ENCODE measurements at regions not wholly inside any gene's neighbourhood (a gene's known extent, or its start where the extent isn't known, plus 50 kb on each side); places are given as distances from the start of the nearest gene placed in this dataset.

- no peaks in the 10 kb centered on the region for H3K27me3 ChIP-seq
- H3K4me1 ChIP-seq: no peaks in the 10 kb centered on the region
- no peak for FAIRE-seq
- 65 to 74% methylated on average over 3 of the region's 3 CpGs for WGBS, 2 donors
- TF ChIP-seq, protein P1, sequence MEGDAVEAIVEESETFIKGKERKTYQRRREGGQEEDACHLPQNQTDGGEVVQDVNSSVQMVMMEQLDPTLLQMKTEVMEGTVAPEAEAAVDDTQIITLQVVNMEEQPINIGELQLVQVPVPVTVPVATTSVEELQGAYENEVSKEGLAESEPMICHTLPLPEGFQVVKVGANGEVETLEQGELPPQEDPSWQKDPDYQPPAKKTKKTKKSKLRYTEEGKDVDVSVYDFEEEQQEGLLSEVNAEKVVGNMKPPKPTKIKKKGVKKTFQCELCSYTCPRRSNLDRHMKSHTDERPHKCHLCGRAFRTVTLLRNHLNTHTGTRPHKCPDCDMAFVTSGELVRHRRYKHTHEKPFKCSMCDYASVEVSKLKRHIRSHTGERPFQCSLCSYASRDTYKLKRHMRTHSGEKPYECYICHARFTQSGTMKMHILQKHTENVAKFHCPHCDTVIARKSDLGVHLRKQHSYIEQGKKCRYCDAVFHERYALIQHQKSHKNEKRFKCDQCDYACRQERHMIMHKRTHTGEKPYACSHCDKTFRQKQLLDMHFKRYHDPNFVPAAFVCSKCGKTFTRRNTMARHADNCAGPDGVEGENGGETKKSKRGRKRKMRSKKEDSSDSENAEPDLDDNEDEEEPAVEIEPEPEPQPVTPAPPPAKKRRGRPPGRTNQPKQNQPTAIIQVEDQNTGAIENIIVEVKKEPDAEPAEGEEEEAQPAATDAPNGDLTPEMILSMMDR (IDR thresholded peaks at IDR 0.05): no peak
- H3K36me3 ChIP-seq: no peaks in the 10 kb centered on the region
- no peak for DNase-seq
- no peak overlapping the region for H3K4me3 ChIP-seq
- H3K27ac ChIP-seq: no peak overlapping the region
- ATAC-seq: no peak
- intact Hi-C loops (cut with DNase I): no loop called here
- no peaks in the 10 kb centered on the region for H3K9me3 ChIP-seq
Observed at GRCh38 chr6:135701426-135701825, 150.1 kb upstream of the PDE7B start.

GRCh38 chr6:135703007-135703406 is 148.5 kb upstream of the PDE7B start:
- Histone ChIP-seq H3K27ac (no peak overlapping the region), H3K36me3 (no peaks in the 10 kb centered on the region), H3K9me3 (no peaks in the 10 kb centered on the region), H3K4me1 (no peaks in the 10 kb centered on the region), H3K27me3 (no peaks in the 10 kb centered on the region), H3K4me3 (no peak overlapping the region)
- TF ChIP-seq, protein P1 (IDR thresholded peaks at IDR 0.05): no peak
- intact Hi-C loops (cut with DNase I): no loop called here
- DNase-seq: no peak
- WGBS, 2 donors: 89 to 100% methylated on average over 1 of the region's 1 CpG
- FAIRE-seq: no peak
- no peak for ATAC-seq

GRCh38 chr6:135703621-135704020 is 147.9 kb upstream of the PDE7B start:
- no peak for ATAC-seq
- no peak for DNase-seq
- no peak for FAIRE-seq
- WGBS, 2 donors: 92 to 93% methylated on average over 3 of the region's 3 CpGs
- Histone ChIP-seq H3K4me1 (no peaks in the 10 kb centered on the region), H3K27ac (no peak overlapping the region), H3K27me3 (no peaks in the 10 kb centered on the region), H3K4me3 (no peak overlapping the region), H3K9me3 (no peaks in the 10 kb centered on the region), H3K36me3 (no peaks in the 10 kb centered on the region)
- intact Hi-C loops (cut with DNase I): no loop called here
- TF ChIP-seq, protein P1 (IDR thresholded peaks at IDR 0.05): no peak

GRCh38 chr6:135707426-135707825 is 144.1 kb upstream of the PDE7B start:
- Histone ChIP-seq H3K36me3 (no peaks in the 10 kb centered on the region), H3K27me3 (no peaks in the 10 kb centered on the region), H3K4me1 (no peaks in the 10 kb centered on the region), H3K4me3 (no peak overlapping the region), H3K9me3 (no peaks in the 10 kb centered on the region), H3K27ac (no peak overlapping the region)
- FAIRE-seq (no peak), ATAC-seq (no peak), DNase-seq (no peak)
- 88 to 93% methylated on average over 1 of the region's 1 CpG for whole genome bisulfite sequencing, 2 donors
- intact Hi-C loops (cut with DNase I): no loop called here
- TF ChIP-seq, protein P1 (IDR thresholded peaks at IDR 0.05): no peak

GRCh38 chr6:135710042-135710441 is 141.5 kb upstream of the PDE7B start:
- intact Hi-C loops (cut with DNase I): no loop called here
- no peaks in the 10 kb centered on the region for H3K27me3 ChIP-seq
- no peak for FAIRE-seq
- H3K4me1 ChIP-seq: no peaks in the 10 kb centered on the region
- H3K36me3 ChIP-seq: no peaks in the 10 kb centered on the region
- no peaks in the 10 kb centered on the region for H3K9me3 ChIP-seq
- TF ChIP-seq, protein P1 (IDR thresholded peaks at IDR 0.05): no peak
- 90% methylated on average over 5 of the region's 5 CpGs for WGBS, 2 donors
- H3K4me3 ChIP-seq: no peak overlapping the region
- no peak for DNase-seq
- no peak overlapping the region for H3K27ac ChIP-seq
- no peak for ATAC-seq
